Upper lobe of left lung (tissue), 4 donors: ENCODE measurements at regions not wholly inside any gene's neighbourhood (a gene's known extent, or its start where the extent isn't known, plus 50 kb on each side); places are given as distances from the start of the nearest gene placed in this dataset.

Source experiments
- CTCF ChIP-seq, 6 experiments: fragments of 450-650 bp in 4 of 6; fragments of 200-600 bp in 2 of 6; sonication (generic) in 2 of 6; IDR thresholded peaks; one replicate each; pipeline ENCODE4 v1.5.1; 2016 to 2019; ENCODE audit warnings: antibody characterized with exemption in 6 of 6
- POLR2A ChIP-seq, 4 donors: fragments of 450-650 bp; IDR thresholded peaks; one replicate each; pipeline ENCODE4 v1.5.1; 2016 to 2017; ENCODE audit warnings: antibody characterized with exemption in 4 of 4, mild to moderate bottlenecking in 2 of 4

- TF ChIP-seq POLR2A (IDR thresholded peaks at IDR 0.05) (no peak), CTCF (IDR thresholded peaks at IDR 0.05) (no peak)
Observed at GRCh38 chr5:121752149-121752548, 99.5 kb upstream of the FTMT start.
